ENCODE measurements at regions not wholly inside any gene's neighbourhood (a gene's known extent, or its start where the extent isn't known, plus 50 kb on each side); places are given as distances from the start of the nearest gene placed in this dataset.

DNA sequence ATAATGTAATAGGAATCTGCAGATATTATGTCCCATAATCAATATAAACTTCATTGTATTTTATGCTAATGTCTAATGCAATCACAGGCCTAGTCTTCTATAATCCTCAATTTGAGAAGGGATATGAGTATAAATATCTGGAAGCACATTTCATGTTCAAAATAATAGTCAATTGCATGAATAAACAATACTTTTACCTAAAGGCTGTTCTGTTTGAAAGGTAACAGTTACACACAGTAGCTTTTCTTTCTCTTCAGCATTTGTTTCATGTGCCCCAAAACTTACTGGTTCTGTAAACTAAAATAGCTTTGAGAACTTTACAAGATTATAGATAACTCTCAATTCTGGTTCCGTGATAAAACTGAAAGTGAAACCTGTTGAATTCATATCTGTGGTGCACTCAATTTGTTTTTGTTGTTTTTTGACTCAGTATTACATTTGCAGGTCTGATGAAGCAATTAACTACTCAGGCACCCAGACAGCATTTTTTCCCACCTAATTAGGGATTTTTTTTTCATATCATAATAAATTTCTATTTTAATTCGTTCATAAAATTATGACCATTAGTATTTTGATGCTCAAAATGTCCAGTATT, 1193.8 kb downstream of the SLITRK1 start:
- peak; percentile 17 for DNase-seq (ENCODE audit: low spot score)

DNA sequence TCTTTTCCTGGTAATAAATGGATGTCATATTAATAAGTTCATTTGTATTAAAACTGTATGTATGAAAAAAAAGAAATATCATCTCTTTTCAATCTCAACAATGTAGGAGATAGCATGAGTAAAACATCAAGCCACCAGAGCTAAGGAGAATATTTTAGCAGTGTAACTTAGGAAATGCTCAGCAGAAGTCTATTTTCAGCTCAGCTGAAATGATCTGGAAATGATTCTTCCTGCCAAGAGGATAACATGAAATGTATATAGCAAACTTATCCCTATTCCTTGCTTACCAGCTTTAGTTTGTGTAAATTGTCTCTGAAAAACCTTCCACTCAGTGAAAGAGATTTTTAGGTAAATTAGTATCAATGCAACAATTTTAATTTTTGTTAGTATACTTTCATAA, 1194.4 kb downstream of the SLITRK1 start:
- no peak for DNase-seq (ENCODE audit: low spot score)

DNA sequence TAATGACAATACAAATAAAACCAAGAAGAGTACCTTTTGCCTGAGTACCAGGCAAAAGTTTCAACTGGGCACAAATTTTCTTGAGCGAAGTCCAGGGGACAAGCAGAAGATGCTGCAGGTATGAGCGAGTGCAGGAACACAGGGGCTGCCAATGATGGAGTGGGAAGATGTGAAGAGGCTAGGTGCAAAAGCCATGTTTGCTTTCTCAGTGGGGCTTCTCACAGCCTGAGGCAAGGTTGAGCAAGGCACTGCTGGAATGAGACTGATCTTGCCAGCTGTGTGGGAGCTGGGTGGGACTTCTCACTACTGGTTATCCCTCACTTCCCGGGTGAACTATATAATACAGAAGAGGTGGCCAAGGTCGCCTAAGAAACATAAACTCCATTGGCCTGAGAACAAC, 1200.7 kb downstream of the SLITRK1 start:
- DNase-seq (ENCODE audit: low spot score) = no peak

DNA sequence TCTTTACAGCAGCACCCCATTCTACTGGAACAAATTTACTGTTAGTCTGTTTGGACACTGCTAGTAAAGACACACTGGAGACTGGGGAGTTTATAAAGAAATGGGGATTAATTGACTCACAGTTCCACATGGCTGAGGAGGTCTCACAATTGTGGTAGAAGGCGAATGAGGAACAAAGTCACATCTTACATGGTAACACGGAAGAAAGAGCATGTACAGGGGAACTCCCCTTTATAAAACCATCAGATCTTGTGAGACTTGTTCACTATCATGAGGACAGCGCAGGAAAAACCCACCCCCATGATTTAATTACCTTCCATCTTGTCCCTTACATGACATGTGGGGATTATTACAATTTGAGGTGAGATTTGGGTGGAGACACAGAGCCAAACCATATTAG, 1204.2 kb downstream of the SLITRK1 start:
- no peak for DNase-seq (ENCODE audit: low spot score)

DNA sequence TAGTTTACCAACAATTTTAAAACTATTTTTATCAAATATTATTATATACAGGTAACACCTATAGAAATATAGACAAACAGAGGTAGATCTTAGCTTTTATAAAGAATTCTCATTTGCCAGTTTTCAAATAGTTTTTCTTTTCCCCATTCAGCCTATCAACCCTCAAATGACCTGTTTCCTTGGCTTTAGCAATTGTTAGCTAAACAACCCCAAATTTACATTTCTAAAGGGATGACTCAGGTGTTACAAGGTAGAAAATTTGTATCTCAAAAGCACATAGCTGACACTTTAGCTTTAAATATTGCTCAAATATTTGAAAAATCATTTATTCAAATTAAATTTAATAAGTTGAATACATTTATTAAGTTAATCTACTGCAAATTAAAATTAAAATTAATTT, 1207.2 kb downstream of the SLITRK1 start:
- DNase-seq (ENCODE audit: low spot score) = no peak

DNA sequence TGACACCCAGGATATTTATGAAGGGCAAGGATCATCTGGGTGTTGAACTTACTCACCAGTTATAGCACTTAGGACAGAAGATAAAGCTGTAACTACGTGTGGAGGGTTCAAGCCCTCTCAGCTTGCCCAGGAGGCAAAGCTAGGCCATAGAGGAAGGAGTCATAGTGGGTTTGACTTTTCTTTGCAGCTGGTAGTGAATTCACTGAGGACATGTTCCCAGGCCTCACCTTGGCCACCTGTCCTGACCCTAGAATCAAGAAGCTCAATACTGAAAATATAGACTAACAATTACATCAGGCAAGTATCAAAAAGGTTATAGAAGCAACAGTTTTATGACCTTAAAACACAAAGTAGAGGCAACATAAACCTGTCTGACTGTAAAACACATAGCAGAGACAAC, 1207.7 kb downstream of the SLITRK1 start:
- no peak for DNase-seq (ENCODE audit: low spot score)

DNA sequence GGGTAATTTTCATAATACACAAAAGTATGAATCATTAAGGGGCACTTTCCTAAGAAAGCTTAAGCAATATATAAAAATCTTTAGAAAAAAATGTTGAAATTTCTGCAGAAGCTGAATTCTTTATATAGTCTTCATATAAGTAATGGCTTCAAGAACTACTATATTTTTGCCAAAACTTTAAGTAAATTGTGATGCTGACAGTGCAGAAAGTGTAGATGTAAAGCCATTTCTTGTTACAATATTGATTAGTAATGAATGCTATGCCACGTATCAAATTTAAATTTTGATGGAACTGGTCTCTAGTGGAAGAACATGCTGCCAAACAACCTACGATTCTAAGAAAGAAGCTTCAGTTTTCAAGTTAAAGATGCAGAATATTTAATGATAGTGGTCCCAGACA, 1210.0 kb downstream of the SLITRK1 start:
- no peak for DNase-seq (ENCODE audit: low spot score)

DNA sequence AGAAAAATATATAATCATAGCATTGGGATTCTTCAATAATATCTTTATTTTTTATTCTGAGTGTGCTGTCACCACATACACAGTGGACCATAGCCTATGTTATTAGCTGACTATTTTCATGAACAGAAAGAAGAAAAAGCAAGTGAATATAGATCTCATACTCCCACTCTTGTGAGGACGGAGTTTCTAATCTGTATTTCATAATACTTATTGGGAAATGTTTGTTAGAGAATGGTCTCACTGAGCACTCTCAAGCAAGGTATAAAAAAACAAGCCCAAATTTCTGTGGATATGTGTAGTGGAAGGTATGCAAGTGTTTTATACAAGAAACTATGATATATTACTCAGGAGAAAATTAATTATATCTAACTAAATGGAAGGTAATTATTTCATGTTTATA, 1218.1 kb downstream of the SLITRK1 start:
- no peak for DNase-seq (ENCODE audit: low spot score)

DNA sequence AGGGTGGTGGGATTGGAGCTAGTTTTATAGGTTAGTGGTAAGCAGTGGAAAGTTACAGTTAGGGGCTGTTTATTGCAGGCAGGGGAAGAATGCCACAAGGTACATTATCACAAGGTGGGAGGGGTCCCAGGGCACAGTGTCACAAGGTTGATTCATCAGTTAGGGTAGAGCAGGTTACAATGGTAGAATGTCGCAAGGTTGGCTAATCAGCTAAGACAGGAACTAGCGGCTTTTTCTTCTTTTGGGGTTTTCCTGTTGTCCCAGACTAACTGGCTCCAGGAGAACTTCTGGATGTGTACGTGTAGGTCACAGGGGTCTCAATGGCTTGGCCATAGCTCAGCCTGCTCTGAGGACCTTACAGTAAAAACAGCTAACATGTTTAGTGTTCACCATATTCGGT, 1221.1 kb downstream of the SLITRK1 start:
- DNase-seq (ENCODE audit: low spot score) = no peak

DNA sequence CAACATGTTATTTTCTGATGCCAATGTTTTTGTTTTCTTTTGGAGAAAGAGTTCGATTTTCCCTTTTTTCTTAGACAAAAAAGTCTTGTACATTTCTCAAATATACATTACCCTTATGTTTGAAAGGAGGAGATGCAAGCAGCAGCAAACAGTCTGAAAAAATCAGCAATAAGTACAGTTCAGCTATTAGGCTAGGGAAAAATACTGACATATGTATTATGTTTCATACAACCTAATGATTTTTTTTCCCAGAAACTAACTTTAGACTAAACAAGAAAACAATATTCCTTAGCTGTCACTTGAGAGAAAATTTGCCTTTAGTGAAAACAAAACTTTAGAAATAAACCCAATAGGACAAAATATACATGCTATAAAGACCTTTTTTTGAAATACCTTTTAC, 1223.5 kb downstream of the SLITRK1 start:
- no peak for DNase-seq (ENCODE audit: low spot score)

DNA sequence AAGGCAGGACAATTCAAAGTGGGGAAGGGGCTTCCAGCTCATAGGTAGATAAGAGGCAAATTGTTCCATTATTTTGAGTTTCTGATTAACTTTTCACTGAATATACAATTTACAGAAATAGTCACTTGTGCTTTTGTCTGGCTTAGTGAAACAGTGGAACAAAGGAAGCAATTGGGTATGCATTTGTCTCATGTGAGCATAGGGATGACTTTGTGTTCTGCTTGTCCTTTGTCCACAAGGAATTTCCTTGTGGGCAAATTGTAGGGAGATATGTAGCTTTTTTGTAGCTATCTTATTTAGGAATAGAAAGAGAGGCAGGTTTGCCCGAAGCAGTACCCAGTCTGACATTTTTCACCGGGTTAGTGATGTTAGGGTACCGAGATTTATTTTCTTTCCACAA, 1224.8 kb downstream of the SLITRK1 start:
- no peak for DNase-seq (ENCODE audit: low spot score)

DNA sequence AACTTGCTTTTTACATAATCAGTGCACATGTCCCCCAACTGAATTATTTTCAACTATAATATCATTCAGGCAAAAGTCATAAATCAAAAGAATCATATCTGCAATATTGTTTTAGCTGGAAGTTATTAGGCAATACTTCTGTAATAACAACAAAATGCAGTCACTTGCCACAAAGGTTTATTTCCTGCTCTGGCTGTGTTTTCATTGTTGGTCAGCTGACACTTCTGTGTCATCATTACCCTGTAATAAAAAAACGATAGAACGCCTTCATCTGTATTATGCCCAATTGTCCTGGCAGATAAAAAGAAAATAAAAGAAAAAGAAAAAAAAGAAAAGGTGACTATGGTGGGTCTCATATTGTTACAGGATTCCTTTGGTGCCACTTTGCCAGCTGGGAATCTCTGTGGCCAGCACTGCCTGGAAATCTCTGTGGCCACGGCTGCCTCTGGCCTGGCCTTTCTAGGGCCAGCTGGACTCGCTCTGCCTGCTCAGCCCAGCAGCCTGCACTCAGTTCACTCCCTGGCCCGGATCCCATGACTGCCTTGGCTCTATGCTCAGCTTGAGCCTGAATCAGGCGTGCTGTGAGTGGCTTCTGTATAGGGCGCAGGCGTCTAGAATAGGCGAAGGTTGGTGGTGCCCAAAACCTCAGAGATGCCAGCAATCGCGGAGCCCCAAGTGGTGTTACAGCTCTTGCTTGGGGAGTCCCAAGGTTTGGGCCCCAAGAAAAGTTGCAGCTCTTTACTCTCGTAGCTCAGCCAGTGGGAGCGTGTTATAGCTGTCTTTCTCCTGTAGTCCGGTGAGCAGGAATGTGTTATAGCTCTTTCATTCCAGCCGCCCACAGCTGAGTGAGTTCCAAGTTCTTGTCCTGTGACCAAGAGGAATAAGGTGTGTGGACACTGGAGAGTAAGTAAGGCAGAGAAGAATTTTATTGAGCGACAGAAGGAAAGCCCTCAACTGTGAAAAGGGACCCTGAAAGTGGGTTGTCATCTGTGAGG, 1227.1 kb downstream of the SLITRK1 start:
- DNase-seq (ENCODE audit: low spot score) = no peak

DNA sequence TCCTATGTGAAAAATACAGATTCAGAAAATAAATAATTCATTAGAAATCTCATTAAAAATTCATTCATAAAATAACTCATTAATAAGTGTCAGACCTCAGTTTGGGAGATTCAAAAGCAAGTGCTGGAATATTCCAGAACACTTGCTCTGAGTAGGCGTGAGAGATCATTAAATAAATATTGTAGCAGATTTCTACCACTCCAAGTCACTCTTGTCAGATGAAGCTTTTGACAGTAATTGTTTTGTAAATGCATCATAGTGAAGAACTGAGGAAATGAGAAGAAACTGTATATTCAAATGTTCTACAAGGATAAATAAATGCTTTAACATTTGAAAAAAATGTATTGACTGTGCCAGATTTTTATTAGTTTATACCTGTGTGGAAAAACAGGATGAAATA, 1228.1 kb downstream of the SLITRK1 start:
- DNase-seq (ENCODE audit: low spot score) = no peak

DNA sequence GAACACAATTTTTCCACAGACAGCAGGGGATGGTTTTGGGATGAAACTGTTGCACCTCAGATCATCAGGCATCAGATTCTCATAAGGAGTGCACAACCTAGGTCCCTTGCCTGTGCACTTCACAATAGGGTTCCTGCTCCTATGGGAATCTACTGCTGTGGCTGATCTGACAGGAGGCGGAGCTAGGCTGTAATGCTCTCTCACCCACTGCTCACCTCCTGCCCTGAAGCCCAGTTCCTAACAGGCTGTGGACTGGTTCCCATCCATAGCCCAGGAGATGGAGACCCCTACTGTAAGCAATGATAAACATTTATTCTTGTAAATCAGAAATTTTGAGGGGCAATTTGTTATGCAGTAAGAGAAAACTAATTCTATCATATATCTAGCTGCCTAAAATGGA, 1234.7 kb downstream of the SLITRK1 start:
- no peak for DNase-seq (ENCODE audit: low spot score)

DNA sequence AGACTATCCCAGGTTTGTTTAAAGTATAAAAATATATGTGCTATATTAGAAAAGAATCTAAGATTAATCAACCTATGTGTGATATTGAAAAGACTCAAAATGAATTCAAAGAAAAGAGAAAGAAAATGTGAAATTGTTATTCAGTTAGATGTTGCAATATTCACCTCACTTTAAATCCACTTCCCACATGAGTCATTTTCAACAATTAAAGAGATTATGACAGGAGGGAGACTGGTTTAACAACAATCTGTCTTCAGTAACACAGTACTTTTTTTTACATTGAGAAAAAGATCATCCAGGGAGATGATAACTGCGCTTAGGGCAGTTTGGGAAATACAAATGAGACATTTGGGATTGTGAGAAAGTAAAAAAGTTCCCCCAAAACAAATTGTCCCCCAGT, 1246.2 kb downstream of the SLITRK1 start:
- no peak for DNase-seq (ENCODE audit: low spot score)

DNA sequence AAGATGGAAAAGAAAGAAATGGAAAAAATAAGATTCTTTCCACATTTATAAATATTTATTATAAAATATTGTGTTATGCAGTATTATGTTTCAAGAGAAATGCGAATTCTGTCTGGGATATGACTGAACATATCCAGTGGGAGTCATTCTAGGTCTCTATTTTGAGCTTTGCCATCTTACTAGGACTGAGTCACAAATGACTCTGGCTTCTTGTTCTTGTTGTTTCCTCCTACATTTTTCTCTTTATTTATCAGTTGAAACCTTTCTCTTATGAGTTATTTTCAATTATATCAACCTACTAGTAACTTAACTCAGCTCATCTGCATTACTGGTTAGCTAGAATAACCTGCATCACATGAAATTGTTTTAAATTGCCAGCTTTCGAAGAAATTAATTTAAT, 1247.3 kb downstream of the SLITRK1 start:
- no peak for DNase-seq (ENCODE audit: low spot score)

DNA sequence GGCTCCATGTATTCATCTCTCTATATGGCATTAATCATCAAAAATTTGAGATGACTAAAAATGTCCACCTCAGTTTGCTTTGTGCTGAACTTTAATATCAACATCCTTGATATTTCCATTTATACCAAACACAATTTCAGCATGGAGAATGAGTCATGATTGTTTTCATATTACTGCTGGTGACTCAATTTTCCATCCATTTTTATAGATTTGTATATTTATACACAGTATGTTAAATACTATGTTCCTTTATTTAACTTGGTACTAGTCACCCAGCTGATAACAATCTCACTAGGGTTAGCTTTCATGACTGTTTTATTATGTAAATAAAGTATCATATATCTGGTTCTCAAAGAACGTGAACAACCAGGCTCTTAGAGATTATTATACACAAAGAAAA, 1255.1 kb downstream of the SLITRK1 start:
- no peak for DNase-seq (ENCODE audit: low spot score)

DNA sequence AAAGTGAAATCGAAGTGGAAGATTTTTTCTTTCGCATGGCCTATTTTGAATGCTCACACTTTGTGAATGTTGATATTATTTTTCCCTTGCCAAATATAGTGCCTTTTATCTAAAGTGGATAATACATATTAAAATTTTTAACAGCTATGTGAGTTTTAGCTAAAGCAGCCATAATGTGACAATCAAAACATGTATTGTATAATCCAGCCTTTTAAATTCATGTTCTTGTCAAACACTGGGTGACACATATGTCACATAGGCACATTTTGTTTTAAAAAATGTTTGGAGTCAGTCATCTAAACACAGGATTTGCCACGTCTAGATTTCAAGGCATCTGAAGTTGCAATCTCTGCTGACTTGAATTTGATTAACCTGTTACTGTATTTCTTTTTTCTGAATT, 1256.6 kb downstream of the SLITRK1 start:
- no peak for DNase-seq (ENCODE audit: low spot score)

DNA sequence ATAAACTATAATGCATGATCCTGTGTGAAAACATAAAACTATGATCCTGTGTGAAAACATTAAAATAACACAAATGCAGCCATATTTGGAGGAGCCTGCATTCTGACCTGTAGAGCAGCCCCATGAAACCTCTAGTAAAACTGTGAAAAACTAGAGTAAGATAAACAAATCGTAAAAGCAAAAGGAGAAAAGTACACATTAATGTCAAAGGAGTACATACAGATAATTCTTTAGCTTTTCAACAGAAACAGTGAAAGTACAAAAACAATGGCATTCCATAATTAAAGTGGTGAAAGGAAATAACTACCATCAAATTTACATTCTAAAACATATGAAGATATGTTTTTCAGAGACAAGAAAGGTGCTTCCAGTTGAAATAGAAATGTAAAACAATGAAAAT, 1267.2 kb downstream of the SLITRK1 start:
- no peak for DNase-seq (ENCODE audit: low spot score)

DNA sequence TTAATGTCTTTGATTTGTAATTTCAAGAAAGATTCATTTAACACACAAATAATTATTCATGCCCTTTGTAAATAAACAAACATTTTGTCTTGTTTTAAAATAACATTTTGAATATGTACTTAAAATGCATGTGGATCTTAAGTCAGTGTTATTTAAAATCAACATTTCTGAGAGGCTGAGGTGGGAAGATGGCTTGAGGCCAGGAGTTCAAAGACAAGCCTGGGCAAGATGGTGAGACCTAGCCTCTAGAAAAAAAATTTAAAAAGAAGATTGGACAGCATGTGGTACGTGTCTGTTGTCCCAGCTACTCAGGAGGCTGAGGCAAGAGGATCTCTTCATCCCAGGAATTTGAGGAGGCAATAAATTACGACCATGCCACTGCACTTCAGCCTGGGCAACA, 1268.2 kb downstream of the SLITRK1 start:
- no peak for DNase-seq (ENCODE audit: low spot score)

DNA sequence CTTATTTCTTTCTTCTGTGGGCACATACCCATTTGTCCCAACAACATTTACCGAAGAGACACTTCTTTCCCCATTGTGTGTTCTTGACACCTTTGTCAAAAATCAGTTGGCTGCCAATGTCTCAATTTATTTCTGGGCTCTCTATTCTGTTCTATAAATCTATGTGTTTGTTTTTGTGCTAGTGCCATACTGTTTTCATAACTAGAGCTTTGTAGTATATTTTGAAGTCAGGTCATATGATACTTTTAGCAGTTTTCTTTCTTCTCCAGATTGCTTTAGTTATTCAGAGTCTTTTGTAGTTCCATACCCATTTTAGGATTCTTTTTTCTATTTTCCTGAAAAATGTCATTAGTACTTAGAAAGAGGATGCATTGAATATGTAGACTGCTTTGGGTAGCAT, 1276.3 kb downstream of the SLITRK1 start:
- no peak for DNase-seq (ENCODE audit: low spot score)

DNA sequence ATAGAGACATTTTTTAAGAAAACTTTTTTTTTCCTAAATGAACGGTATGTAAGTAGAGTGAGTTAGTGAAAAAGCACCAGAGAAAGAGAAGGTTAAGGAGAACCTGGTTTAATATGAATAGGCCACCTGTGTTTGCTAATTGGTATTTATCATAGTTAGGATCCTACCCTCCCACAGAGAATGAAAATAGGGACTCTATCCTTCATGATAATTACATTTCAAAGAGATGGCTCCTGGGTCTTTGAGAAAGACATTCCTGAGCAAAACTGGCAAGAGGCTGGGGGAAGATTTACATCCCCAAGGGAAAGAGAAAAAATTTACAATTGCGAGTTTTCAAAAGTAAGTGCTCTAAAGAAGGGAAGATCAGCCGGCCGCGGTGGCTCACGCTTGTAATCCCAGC, 1284.5 kb downstream of the SLITRK1 start:
- no peak for DNase-seq (ENCODE audit: low spot score)

DNA sequence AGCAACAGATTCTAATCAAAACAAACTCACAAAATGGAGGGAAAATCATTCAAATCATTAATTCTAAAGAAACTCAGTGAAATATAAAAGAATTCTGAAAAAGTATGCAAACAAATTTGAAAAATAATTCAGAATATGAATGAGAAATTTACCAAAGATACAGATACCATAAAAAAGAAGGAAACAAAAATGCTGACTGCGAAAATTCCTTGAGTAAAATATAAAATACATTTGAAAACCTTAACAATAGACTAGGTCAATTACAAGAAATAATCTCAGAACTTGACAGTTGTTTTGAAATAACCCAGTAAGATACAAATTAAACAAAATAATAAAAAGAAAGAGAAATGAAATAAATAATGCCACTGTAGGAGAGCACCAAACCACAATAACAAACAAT, 1289.0 kb downstream of the SLITRK1 start:
- no peak for DNase-seq (ENCODE audit: low spot score)

DNA sequence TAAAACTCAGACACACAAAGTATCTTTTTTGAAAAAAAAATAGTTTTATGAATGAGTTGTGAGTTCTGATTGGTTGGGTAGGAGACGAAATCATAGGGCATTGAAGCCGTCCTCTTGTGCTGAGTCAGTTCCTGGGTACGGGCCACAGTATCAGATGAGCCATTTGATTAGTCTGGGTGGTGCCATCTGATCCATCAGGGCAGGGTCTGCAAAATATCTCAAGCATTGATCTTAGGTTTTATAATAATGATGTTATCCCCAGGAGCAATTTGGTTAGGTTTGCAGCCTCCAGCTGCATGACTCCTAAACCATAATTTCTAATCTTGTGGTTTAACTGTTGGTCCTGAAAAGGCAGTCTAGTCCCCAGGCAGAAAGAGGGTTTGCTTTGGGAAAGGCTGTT, 1310.6 kb downstream of the SLITRK1 start:
- DNase-seq (ENCODE audit: low spot score) = no peak

Measured in activated CD4-positive, alpha-beta T cell treated with anti-CD3 and anti-CD28 coated beads, Interleukin-2, Interleukin-4, amounts not matched to agents 100 ng/mL and 50 ng/mL, durations not matched to agents 16 hours and 8 hours (primary cell).